HEK293 (cell line): ENCODE measurements at regions not wholly inside any gene's neighbourhood (a gene's known extent, or its start where the extent isn't known, plus 50 kb on each side); places are given as distances from the start of the nearest gene placed in this dataset.

ENCODE experiments used
- CTCF ChIP-seq: fragments of 450-650 bp; formaldehyde crosslinking; IDR thresholded peaks from 2 replicates; pipeline ENCODE4 v1.5.1; 2016; ENCODE audit warnings: missing biosample characterization, missing genetic modification characterization
- WT1 ChIP-seq: fragments of 450-650 bp; formaldehyde crosslinking; IDR thresholded peaks from 2 replicates; pipeline ENCODE4 v1.5.1; 2016; ENCODE audit warnings: missing biosample characterization, missing genetic modification characterization
- ZBTB1 ChIP-seq: fragments of 450-650 bp; formaldehyde crosslinking; IDR thresholded peaks from 2 replicates; pipeline ENCODE4 v1.5.1; 2016; ENCODE audit warnings: missing biosample characterization, missing genetic modification characterization
- ZBTB48 ChIP-seq: fragments of 450-650 bp; formaldehyde crosslinking; IDR thresholded peaks from 2 replicates; pipeline ENCODE4 v1.5.1; 2016; ENCODE audit warnings: missing biosample characterization, missing genetic modification characterization
- ZBTB7A ChIP-seq: fragments of 450-650 bp; formaldehyde crosslinking; IDR thresholded peaks from 2 replicates; pipeline ENCODE4 v1.5.1; 2016; ENCODE audit warnings: low read depth, missing biosample characterization, missing genetic modification characterization
- ZNF302 ChIP-seq: fragments of 450-650 bp; formaldehyde crosslinking; IDR thresholded peaks from 2 replicates; pipeline ENCODE4 v1.5.1; 2016; ENCODE audit warnings: missing biosample characterization, missing genetic modification characterization, low read depth
- ZNF335 ChIP-seq: fragments of 450-650 bp; formaldehyde crosslinking; conservative IDR thresholded peaks from 2 replicates; pipeline ENCODE4 v1.5.1; 2016; ENCODE audit warnings: missing biosample characterization, missing genetic modification characterization
- ZNF560 ChIP-seq: fragments of 450-650 bp; formaldehyde crosslinking; IDR thresholded peaks from 2 replicates; pipeline ENCODE4 v1.5.1; 2017; ENCODE audit warnings: missing biosample characterization, missing genetic modification characterization, borderline replicate concordance
- ZNF624 ChIP-seq: fragments of 450-650 bp; formaldehyde crosslinking; IDR thresholded peaks from 2 replicates; pipeline ENCODE4 v1.5.1; 2017; ENCODE audit warnings: missing biosample characterization, missing genetic modification characterization
- ZNF707 ChIP-seq: fragments of 450-650 bp; formaldehyde crosslinking; IDR thresholded peaks from 2 replicates; pipeline ENCODE4 v1.5.1; 2016; ENCODE audit warnings: missing biosample characterization, missing genetic modification characterization
- TF ChIP-seq, protein P1 (sequence below): fragments of 450-650 bp; formaldehyde crosslinking; IDR thresholded peaks from 2 replicates; pipeline ENCODE4 v1.5.1; 2016; ENCODE audit warnings: missing biosample characterization, missing genetic modification characterization

DNA sequence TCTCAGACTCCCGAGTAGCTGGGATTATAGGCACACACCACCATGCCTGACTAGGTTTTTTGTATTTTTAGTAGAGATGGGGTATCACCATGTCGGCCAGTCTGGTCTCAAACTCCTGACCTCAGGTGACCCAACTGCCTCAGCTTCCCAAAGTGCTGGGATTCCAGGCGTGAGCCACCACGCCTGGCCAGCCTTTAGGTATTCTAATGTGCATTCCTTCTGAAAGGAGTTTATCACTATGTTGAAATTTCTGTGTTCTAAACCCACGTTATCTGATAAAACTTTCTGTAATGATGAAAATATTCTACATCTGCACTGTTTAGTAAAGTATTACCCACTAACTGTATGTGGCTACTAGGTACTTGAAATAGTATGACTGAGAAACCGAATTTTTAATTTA lies 110.6 kb upstream of the IMMP2L start:
- TF ChIP-seq CTCF (tag by site-specific recombination), result no peak
- no peak for TF ChIP-seq ZBTB1 (tag by site-specific recombination)
- no peak for TF ChIP-seq ZNF624 (tag by site-specific recombination)
- TF ChIP-seq ZNF707 (tag by site-specific recombination), result no peak
- no peak for TF ChIP-seq ZNF302 (tag by site-specific recombination)
- no peak for TF ChIP-seq ZNF560 (tag by site-specific recombination)
- no peak for TF ChIP-seq ZBTB7A
- TF ChIP-seq ZBTB48 (tag by site-specific recombination), result no peak
- TF ChIP-seq, protein P1, sequence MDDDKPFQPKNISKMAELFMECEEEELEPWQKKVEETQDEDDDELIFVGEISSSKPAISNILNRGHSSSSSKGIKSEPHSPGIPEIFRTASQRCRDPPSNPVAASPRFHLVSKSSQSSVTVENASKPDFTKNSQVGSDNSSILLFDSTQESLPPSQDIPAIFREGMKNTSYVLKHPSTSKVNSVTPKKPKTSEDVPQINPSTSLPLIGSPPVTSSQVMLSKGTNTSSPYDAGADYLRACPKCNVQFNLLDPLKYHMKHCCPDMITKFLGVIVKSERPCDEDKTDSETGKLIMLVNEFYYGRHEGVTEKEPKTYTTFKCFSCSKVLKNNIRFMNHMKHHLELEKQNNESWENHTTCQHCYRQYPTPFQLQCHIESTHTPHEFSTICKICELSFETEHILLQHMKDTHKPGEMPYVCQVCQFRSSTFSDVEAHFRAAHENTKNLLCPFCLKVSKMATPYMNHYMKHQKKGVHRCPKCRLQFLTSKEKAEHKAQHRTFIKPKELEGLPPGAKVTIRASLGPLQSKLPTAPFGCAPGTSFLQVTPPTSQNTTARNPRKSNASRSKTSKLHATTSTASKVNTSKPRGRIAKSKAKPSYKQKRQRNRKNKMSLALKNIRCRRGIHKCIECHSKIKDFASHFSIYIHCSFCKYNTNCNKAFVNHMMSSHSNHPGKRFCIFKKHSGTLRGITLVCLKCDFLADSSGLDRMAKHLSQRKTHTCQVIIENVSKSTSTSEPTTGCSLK, result no peak
- no peak for TF ChIP-seq ZNF335 (tag by site-specific recombination)
- TF ChIP-seq WT1 (tag by site-specific recombination), result no peak
